HFF-Myc (cell line): ENCODE measurements at regions not wholly inside any gene's neighbourhood (a gene's known extent, or its start where the extent isn't known, plus 50 kb on each side); places are given as distances from the start of the nearest gene placed in this dataset.

Experiments used
- DNase-seq: peaks from one replicate; pipeline ENCODE4 v3.0.0-alpha.2; 2011; ENCODE audit warnings: low read depth; ENCODE audit errors: extremely low read depth
- H3K4me3 ChIP-seq: replicated peaks from 2 replicates; pipeline ENCODE4 v1.5.1; 2011; ENCODE audit warnings: low read depth, mild to moderate bottlenecking, control low read depth, low read length
- CTCF ChIP-seq: IDR thresholded peaks from 2 replicates; pipeline ENCODE4 v1.5.1; 2012; ENCODE audit warnings: mild to moderate bottlenecking, low read depth, low read length, control low read depth; ENCODE audit errors: missing control alignments

GRCh38 chr6:165880686-165881085, 217.6 kb upstream of the PDE10A start:
- no peak for TF ChIP-seq CTCF
- no peak overlapping the region for H3K4me3 ChIP-seq
- DNase-seq, result no peak

- DNase-seq, result no peak
- no peak overlapping the region for H3K4me3 ChIP-seq
- no peak for TF ChIP-seq CTCF
Measured at GRCh38 chr6:165877773-165878172, 214.7 kb upstream of the PDE10A start.

GRCh38 chr6:165877192-165877591, 214.2 kb upstream of the PDE10A start:
- TF ChIP-seq CTCF, result no peak
- DNase-seq, result no peak
- H3K4me3 ChIP-seq, result no peak overlapping the region

- no peak overlapping the region for H3K4me3 ChIP-seq
- TF ChIP-seq CTCF, result no peak
- DNase-seq, result no peak
Measured at GRCh38 chr6:165876588-165876987, 213.5 kb upstream of the PDE10A start.

- H3K4me3 ChIP-seq, result no peak overlapping the region
- TF ChIP-seq CTCF, result no peak
- DNase-seq, result no peak
Measured at GRCh38 chr6:165875946-165876345, 212.9 kb upstream of the PDE10A start.

GRCh38 chr6:165873976-165874375, 210.9 kb upstream of the PDE10A start:
- no peak for DNase-seq
- no peak overlapping the region for H3K4me3 ChIP-seq
- no peak for TF ChIP-seq CTCF

GRCh38 chr6:165872811-165873210, 209.8 kb upstream of the PDE10A start:
- no peak for TF ChIP-seq CTCF
- H3K4me3 ChIP-seq, result no peak overlapping the region
- no peak for DNase-seq
